ENCODE measurements at regions not wholly inside any gene's neighbourhood (a gene's known extent, or its start where the extent isn't known, plus 50 kb on each side); places are given as distances from the start of the nearest gene placed in this dataset.

GRCh38 chr18:76233876-76234675 lies 261.0 kb downstream of the ZNF516 start:
- intact Hi-C loops (cut with DNase I), result no loop called here
- H3K4me3 ChIP-seq, result no peak overlapping the region

GRCh38 chr18:76233406-76233805 lies 261.6 kb downstream of the ZNF516 start:
- intact Hi-C loops (cut with DNase I), result no loop called here
- TF ChIP-seq, protein P1, sequence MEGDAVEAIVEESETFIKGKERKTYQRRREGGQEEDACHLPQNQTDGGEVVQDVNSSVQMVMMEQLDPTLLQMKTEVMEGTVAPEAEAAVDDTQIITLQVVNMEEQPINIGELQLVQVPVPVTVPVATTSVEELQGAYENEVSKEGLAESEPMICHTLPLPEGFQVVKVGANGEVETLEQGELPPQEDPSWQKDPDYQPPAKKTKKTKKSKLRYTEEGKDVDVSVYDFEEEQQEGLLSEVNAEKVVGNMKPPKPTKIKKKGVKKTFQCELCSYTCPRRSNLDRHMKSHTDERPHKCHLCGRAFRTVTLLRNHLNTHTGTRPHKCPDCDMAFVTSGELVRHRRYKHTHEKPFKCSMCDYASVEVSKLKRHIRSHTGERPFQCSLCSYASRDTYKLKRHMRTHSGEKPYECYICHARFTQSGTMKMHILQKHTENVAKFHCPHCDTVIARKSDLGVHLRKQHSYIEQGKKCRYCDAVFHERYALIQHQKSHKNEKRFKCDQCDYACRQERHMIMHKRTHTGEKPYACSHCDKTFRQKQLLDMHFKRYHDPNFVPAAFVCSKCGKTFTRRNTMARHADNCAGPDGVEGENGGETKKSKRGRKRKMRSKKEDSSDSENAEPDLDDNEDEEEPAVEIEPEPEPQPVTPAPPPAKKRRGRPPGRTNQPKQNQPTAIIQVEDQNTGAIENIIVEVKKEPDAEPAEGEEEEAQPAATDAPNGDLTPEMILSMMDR (IDR thresholded peaks at IDR 0.05), result no peak

More at GRCh38 chr18:76233876-76234675, 261.0 kb downstream of the ZNF516 start:
- H3K4me1 ChIP-seq, result no peaks in the 10 kb centered on the region
- H3K9me3 ChIP-seq, result no peaks in the 10 kb centered on the region
- H3K27ac ChIP-seq, result no peak overlapping the region
- no peaks in the 10 kb centered on the region for H3K27me3 ChIP-seq (ENCODE audit: low read depth)
- no peak for DNase-seq
- no peaks in the 10 kb centered on the region for H3K36me3 ChIP-seq
- TF ChIP-seq, protein P1 (IDR thresholded peaks at IDR 0.05), result no peak
- ATAC-seq, result no peak

GRCh38 chr18:76232779-76233178 lies 262.3 kb downstream of the ZNF516 start:
- ATAC-seq, result no peak
- no peaks in the 10 kb centered on the region for H3K9me3 ChIP-seq
- TF ChIP-seq, protein P1 (IDR thresholded peaks at IDR 0.05), result no peak
- intact Hi-C loops (cut with DNase I), result no loop called here
- no peaks in the 10 kb centered on the region for H3K4me1 ChIP-seq
- no peak overlapping the region for H3K27ac ChIP-seq
- no peak for DNase-seq
- no peaks in the 10 kb centered on the region for H3K27me3 ChIP-seq (ENCODE audit: low read depth)
- no peak overlapping the region for H3K4me3 ChIP-seq
- no peaks in the 10 kb centered on the region for H3K36me3 ChIP-seq

More at GRCh38 chr18:76233406-76233805, 261.6 kb downstream of the ZNF516 start:
- Histone ChIP-seq H3K36me3 (no peaks in the 10 kb centered on the region), H3K4me3 (no peak overlapping the region), H3K9me3 (no peaks in the 10 kb centered on the region), H3K4me1 (no peaks in the 10 kb centered on the region), H3K27me3 (ENCODE audit: low read depth) (no peaks in the 10 kb centered on the region), H3K27ac (no peak overlapping the region)
- DNase-seq, result no peak
- ATAC-seq, result no peak

DNA sequence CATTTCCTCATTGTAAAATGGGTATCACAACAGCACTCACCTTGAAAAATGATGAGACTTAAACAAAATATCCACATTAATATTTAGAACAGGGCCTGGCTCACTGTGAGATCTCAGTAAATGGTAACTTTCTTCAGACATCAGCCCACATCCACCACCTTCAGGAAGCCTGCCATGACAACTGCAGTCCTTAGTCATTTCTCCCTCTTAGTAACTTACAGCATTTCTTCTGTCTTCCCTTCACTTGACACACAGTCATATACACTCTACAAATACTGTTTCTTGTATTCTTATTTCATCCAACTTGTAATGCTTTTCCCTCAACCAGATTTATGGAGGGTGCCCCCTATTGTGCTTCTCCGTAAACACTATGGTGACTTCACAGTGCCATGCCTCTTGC lies 263.0 kb downstream of the ZNF516 start:
- Histone ChIP-seq H3K27me3 (ENCODE audit: low read depth) (no peaks in the 10 kb centered on the region), H3K4me3 (no peak overlapping the region), H3K36me3 (no peaks in the 10 kb centered on the region), H3K9me3 (no peaks in the 10 kb centered on the region), H3K4me1 (no peaks in the 10 kb centered on the region), H3K27ac (no peak overlapping the region)
- intact Hi-C loops (cut with DNase I), result no loop called here
- DNase-seq (no peak), ATAC-seq (no peak)
- TF ChIP-seq, protein P1 (IDR thresholded peaks at IDR 0.05), result no peak

- intact Hi-C loops (cut with DNase I), result no loop called here
- Histone ChIP-seq H3K4me3 (no peak overlapping the region), H3K27me3 (ENCODE audit: low read depth) (no peaks in the 10 kb centered on the region), H3K9me3 (no peaks in the 10 kb centered on the region), H3K27ac (no peak overlapping the region), H3K36me3 (no peaks in the 10 kb centered on the region), H3K4me1 (no peaks in the 10 kb centered on the region)
- DNase-seq (no peak), ATAC-seq (no peak)
- TF ChIP-seq, protein P1 (IDR thresholded peaks at IDR 0.05), result no peak
These were observed 263.6 kb downstream of the ZNF516 start for GRCh38 chr18:76231402-76231801.

Measured in lower lobe of right lung (tissue), 2 donors.